GM13977 (cell line): ENCODE measurements at regions not wholly inside any gene's neighbourhood (a gene's known extent, or its start where the extent isn't known, plus 50 kb on each side); places are given as distances from the start of the nearest gene placed in this dataset.

ENCODE experiments used
- DNase-seq: peaks from one replicate; pipeline ENCODE4 v3.0.0; 2012; ENCODE audit warnings: low spot score
- CTCF ChIP-seq: IDR thresholded peaks from 2 replicates; pipeline ENCODE4 v1.5.1; 2012; ENCODE audit warnings: mild to moderate bottlenecking, control low read depth; ENCODE audit not compliant: insufficient read depth; ENCODE audit errors: extremely low read depth, missing control alignments
- in situ Hi-C: fragments of 300-500 bp; cut with MboI; formaldehyde crosslinking; loops from one replicate; pipeline ENCODE4 v1.12.0; 2022; ENCODE audit warnings: low sequenced_read_pairs, low pct_unique_long_range_greater_than_20kb, mixed read lengths, inconsistent platforms; ENCODE audit not compliant: unreplicated experiment

DNA sequence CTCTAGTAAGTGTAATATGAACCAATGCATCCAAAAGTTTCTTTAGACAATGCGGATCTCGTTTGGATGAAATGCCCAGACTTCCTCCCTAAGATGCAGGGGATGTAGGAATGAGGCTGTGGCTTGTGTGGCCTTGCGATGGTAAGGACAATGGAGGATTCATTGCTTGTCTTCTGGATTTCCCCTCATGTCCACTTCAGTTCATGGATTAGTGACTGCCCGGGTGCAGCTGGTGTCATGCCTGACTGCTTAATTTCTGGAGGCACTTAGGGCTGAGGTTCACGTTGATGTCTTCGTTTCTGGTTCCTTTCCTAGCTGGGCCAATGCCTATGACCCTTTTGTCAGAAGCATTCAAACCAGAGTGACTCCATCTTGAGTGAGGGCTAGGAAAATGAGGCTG lies 93.8 kb downstream of the SCP2D1 start:
- in situ Hi-C loops: loop anchor here (25.0 kb wide), 1 partner anchor 270 kb away; no protein-coding TSS in a partner anchor
- no peak for TF ChIP-seq CTCF
- no peak for DNase-seq

- in situ Hi-C loops: loop anchor here (25.0 kb wide), 1 partner anchor 271 kb away; no protein-coding TSS in a partner anchor
- no peak for DNase-seq
- TF ChIP-seq CTCF: no peak
Measured at GRCh38 chr20:18908109-18908508, 94.5 kb downstream of the SCP2D1 start.

DNA sequence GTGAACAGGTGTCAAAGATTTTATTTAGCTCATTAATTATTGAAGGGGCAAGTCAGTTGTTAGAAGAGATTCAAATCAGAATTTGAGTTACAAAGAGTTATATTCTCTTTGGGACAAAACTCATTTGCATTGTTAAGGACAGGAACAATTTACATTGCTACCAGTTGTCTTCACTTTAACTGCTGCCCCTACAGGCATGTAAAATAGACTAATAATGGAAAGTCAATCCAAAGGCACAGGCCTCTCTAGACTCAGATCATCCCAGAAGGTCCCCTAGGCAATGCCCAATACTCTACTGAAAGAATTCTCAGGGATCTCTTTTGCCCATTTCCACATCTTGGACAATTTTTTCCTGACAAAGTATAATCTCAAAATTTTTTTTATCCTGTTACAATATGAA lies 95.7 kb downstream of the SCP2D1 start:
- no peak for DNase-seq
- no peak for TF ChIP-seq CTCF
- in situ Hi-C loops: loop anchor here (25.0 kb wide), 1 partner anchor 272 kb away; no protein-coding TSS in a partner anchor

- in situ Hi-C loops: loop anchor here (25.0 kb wide), 1 partner anchor 276 kb away; no protein-coding TSS in a partner anchor
- no peak for TF ChIP-seq CTCF
- no peak for DNase-seq
Measured at GRCh38 chr20:18913701-18914100, 100.1 kb downstream of the SCP2D1 start.

- DNase-seq: no peak
- no peak for TF ChIP-seq CTCF
- in situ Hi-C loops: loop anchor here (25.0 kb wide), 1 partner anchor 277 kb away; no protein-coding TSS in a partner anchor
Measured at GRCh38 chr20:18914796-18915195, 101.2 kb downstream of the SCP2D1 start.

- TF ChIP-seq CTCF: no peak
- DNase-seq: no peak
- in situ Hi-C loops: loop anchor here (25.0 kb wide), 1 partner anchor 280 kb away; no protein-coding TSS in a partner anchor
Measured at GRCh38 chr20:18916886-18917750, 103.5 kb downstream of the SCP2D1 start.
